EL (cell line): ENCODE measurements at regions not wholly inside any gene's neighbourhood (a gene's known extent, or its start where the extent isn't known, plus 50 kb on each side); places are given as distances from the start of the nearest gene placed in this dataset.

ENCODE experiments used
- DNase-seq: peaks from one replicate; pipeline ENCODE4 v3.0.0-alpha.2; 2016

DNA sequence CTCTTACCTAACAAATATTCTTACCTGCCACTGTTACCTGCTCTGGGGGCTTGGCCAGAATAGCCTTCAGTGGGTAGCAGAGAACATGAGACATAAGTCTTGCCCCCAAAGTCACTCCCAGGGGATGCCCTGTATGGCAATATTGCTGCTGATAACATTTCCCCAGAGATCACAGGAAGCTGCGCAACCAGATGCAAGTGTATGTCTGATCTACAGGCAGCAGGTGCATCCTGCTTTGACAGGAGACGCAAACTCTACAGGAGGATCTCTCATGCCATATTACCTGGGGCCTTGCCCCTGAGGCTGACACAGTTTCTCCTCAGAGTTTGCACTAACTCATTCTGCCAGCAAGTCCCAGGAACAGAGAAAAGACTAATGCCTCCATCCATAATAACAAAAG lies 174.4 kb upstream of the LPP start:
- DNase-seq: no peak

GRCh38 chr3:187980861-187981260 lies 173.1 kb upstream of the LPP start:
- DNase-seq: no peak

GRCh38 chr3:187982142-187982541 lies 171.8 kb upstream of the LPP start:
- no peak for DNase-seq

DNA sequence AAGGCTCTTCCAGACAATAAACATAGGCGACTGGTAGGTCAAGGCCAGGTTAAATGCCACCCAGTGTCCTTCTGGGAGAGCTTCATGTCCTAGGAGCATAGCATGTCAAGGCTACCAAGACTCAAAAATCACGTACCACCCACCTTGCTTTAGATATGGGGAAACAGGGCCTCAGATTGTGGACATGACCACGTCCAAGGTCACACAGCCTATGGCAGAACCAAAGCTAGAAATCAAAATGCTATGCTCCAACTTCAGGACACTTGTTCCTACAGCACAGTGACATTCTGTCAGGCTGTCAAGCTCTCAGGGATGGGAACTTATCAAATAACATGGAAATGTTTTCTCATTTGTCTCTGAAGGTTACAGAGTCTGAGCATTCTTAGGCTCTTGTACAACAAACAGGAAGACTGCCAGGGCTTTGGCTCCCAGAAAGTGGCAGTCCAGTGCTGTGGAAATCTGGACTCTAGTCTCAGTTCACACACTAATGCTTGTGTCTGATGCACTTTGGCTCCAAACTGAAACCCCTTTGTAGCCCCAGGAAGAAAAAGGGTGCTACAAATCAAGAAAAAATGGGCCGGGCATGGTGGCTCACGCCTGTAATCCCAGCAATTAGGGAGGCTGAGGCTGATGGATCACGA lies 170.4 kb upstream of the LPP start:
- DNase-seq: no peak

- peak; percentile 46 for DNase-seq
Measured at GRCh38 chr3:187985647-187986046, 168.3 kb upstream of the LPP start.

GRCh38 chr3:187986514-187986934 lies 167.4 kb upstream of the LPP start:
- DNase-seq: peak; percentile 98

GRCh38 chr3:187987187-187987586 lies 166.8 kb upstream of the LPP start:
- DNase-seq: no peak

GRCh38 chr3:187987924-187988323 lies 166.0 kb upstream of the LPP start:
- DNase-seq: no peak

DNA sequence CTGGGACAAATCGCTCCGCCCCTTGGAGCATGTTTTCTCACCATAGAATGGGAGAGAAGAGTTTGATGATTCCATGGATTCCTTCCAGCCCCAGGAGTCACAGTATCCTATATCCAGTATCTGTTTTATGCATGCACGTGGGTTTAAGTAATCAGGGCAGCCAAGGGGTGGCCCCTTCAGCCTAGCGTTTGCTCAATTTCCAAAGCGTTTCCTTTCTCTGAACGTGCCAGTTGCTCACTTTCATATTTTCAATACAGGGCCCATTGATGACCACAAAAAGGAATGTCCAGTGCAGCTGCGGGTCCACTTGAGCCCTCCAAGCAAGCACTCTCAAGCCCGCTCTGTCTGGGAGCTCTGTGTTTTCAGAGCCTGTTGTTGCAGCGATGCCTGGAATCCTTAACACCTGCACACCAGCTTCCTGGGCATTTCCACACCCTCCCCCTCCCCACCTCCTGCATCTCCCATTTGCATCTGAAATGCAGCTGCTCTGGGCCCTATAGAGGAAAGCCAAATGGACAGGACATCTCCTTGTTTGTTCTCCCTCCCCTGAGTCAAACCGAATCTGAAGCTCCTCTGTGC lies 164.3 kb upstream of the LPP start:
- no peak for DNase-seq

DNA sequence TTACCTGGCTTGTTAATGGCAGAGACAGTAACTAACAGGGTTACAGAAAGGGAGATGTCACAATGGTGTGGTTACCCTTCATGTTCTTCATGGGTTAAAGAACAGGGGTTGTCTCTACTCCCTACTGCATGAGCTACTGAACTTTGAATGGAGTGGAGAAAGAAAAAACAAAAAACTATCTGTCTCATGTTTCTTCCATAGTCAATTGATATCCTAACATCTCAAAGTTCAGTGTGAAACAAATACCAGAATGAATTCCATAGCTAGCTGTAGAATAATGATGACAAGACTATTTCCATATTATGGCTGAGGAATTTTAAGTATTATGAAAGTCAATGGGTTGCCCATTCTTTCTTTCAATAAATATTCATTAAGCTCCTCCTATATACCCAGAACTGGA lies 161.3 kb upstream of the LPP start:
- DNase-seq: no peak

GRCh38 chr3:187994221-187995042 lies 159.5 kb upstream of the LPP start:
- DNase-seq: peak; percentile 81

- DNase-seq: no peak
Measured at GRCh38 chr3:187995043-187995400, 158.9 kb upstream of the LPP start.

- no peak for DNase-seq
Measured at GRCh38 chr3:187995667-187996066, 158.3 kb upstream of the LPP start.

- DNase-seq: no peak
Measured at GRCh38 chr3:187996609-187997008, 157.3 kb upstream of the LPP start.

DNA sequence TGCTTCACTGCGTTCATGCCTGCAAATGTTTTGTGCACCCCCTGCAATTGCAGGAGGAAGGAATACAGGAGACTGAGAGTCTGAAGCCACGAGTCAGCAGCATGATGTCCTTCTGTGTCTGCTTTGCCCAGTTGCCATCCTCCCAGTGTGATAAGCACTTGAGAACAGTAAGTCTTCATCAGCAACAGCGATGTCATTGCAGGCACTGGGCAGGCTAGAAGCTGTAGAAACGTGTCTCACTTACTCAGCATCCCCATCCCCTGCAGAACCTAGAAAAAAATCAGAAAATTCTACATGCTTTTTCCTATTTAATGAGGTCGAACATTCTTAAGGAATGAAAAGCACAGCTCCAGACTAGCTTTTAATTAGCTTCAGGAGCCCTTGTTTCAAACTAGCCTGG lies 156.5 kb upstream of the LPP start:
- peak; percentile 50 for DNase-seq

- DNase-seq: no peak
Measured at GRCh38 chr3:187997946-187998561, 155.9 kb upstream of the LPP start.

DNA sequence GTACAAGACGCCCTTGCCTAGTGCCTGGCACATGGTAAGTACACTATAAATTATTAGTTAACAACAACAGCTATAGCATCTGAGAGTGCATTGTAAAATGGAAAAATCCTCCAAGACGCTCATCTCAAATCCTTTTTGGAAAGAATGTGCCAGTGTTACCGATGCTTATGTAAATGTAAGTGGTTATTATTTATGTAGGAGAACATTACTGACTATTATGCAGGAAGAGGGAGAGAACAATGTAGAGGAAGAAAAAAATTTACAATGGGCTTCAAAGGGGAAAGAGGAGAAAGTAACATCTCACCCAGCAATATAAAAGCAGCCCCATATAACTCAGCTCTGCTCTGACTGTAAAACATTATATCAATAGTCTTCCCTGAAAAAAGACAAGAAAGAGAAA lies 155.3 kb upstream of the LPP start:
- DNase-seq: no peak

GRCh38 chr3:187999821-188000220 lies 154.1 kb upstream of the LPP start:
- no peak for DNase-seq

GRCh38 chr3:188000361-188000861 lies 153.5 kb upstream of the LPP start:
- no peak for DNase-seq

DNA sequence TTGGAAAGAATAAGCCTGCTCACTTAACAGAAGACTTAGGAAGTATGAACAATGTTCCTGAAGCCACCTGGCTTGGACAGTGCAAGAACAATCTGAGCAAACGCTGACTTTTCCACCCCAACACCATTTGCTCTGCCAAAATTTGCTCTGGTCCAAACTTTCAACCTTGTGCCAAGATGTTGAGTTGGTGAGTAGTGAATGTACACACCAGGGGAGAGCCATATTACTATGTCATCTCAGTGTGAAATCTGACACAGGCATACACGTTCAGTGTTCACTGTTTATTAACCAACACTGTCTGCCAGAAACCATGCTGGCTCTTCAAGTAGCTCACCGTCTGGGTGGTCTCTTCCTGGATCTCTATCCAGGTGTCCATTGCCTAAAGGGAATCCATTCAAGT lies 152.9 kb upstream of the LPP start:
- DNase-seq: no peak

DNA sequence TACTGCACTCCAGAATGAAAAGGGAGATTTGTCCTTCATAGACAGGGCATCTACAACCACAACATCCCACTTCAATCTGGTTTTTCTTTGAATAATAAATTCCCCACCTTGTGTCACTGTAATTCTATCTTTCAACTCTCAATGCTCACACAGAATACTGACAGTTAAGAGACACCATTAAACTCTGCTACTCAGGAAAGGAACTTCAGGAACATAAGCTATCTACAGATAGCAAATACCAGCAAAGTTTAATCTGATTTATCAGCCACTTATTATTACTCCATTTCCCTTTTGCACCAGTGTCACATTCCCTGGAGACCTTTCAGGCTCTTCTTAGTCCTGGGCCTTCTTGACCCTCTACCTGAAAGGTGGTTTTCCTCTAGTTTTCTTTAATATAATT lies 152.0 kb upstream of the LPP start:
- no peak for DNase-seq

GRCh38 chr3:188002626-188003138 lies 151.3 kb upstream of the LPP start:
- DNase-seq: no peak
